ENCODE measurements at regions not wholly inside any gene's neighbourhood (a gene's known extent, or its start where the extent isn't known, plus 50 kb on each side); places are given as distances from the start of the nearest gene placed in this dataset.
"Not testable (repeated sequence)": the region's sequence is repeated elsewhere in the genome, so short reads cannot be mapped to it uniquely, and the experiment has no call there.

DNA sequence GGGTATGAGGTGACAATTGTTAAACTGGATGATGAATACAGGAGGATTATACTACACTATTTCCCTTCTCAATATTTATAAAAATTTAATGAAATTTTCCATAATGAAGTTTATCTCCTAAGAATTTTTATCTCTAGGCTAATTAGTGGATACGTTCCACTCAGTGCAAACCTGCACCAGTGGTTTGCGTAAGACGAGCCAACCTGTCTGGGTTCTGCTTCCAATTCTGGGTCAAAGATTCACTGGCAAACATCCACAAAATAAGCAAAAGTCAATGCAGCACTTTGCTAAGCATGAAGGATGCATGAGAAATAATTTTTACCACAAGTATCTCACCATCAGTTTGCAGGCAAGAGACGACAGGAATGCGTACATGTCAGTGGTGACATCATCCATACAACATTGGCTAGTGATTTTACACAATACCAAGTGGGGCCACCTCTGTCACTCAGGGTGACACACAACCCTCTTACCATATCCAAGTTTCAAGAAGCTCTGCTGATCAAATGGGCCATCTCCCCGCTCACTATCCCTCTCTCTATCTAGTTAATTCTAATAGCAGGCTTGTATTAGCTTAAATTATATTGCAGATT lies 51.7 kb downstream of the FAM50B start:
- FAIRE-seq, result no peak
- DNase-seq (ENCODE audit: low spot score), result no peak

DNA sequence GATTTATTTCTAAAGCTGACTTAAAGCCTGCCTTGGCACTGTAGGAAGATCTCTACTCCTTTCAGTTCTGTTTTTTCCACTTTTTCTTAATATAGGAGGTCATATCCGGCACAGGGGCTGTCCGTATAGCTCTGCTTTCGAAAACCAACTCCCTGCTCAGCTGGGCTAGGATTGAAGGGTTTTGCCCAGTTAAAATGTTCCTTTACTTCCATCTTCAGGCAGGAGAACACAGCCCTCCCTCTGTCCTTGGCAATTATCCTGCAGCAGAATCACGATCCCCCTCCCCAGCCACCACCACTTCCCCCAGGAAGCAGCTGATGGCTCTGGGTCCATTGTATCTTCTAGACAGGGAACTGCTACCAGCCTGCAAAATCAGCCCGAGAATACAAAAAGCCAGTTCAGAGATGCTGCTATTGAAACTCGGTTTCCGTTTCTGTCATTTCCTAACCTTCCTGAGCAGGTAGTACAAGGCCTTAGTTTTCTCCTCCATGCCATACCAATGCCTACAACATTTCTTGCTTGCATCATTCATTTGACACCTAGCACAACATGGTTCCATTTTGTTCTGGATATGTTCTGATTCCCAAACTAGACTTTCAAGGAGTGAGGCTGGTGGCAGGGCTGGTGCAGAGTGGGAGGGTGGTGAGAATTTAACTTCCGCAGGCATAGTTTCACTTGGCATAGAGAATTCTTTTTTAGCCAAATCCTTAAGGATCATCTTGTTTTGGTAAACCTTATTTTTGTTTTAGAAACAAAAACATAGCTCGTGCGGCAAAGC lies 53.9 kb downstream of the FAM50B start:
- DNase-seq (ENCODE audit: low spot score) (no peak), FAIRE-seq (no peak)

DNA sequence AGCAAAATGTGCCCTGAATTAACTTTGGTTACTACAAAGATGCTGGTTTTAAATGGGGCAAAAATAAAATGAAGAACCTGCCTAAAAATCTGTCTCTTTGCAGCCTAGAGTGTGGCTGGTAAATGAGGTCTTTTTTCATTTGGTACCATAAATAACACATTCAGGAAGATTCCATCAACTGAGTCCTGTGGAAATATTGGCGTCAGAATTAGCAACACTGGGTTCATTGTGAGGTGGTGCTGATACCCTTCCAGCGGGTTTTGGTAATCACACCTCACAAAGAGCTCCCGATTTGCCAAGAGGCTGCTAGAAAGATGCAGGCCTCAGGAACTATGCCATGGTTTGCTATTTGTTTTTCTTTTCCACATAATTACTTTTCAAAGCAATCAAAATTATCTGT lies 55.3 kb downstream of the FAM50B start:
- FAIRE-seq (no peak), DNase-seq (ENCODE audit: low spot score) (no peak)

DNA sequence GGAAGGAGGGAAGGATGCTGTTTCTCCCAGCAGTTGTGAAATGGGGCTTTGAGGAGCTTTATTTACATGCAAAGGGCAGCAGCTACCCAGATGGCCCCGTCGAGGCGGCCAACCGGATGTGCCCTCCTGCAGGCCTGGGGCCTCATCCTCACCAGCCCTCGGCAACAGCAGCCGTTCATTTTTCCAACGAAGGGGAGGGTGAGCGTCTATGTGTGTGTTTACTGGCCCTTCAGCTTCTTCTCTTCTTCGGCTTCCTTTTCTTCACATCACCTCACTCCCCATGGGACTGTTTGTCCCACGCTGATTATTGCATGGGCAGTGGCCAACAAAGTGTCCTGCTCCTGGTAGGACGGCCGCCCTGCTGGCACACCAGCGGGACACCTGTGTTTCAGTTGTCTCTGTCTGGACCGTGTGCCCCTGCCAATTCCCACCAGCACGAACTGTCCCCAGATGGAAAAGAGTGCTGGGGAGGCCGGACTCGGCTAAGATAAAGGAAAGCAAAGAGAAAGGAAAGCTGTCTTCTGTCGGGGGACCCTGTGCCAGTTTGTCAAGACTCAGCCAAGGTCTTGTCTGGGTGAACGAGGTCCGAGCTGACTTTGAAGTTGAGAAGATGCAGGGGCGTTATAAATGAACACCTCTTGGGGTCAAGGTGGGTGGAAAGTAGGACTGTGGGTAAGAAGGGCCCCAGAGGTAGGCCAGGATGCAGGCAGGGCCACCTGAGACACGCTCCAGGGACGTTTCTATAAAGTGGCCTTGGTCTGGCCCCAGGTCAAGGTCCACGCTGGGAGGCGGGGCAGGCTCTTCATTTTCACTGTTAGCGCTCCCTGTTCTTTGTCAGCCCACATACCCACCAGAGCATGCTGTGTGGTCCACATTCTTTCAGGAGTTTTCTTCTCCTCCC lies 57.0 kb downstream of the FAM50B start:
- DNase-seq (ENCODE audit: low spot score) (no peak), FAIRE-seq (no peak)

DNA sequence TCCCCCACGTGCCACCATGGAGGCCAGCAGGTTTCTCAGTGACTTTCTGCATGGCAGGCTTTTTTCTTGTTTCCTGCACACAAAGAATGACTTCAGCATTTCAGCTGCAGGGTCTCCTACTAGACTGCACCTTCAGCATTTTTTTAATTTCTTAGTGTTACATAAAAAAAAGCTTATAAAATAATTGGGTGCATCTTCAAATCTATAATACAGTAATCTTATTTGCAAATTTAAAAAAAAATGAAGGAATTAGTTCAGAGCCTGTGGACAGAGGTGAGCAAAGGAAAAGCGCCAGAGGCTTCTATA lies 57.6 kb downstream of the FAM50B start:
- DNase-seq (ENCODE audit: low spot score) (no peak), FAIRE-seq (no peak)

DNA sequence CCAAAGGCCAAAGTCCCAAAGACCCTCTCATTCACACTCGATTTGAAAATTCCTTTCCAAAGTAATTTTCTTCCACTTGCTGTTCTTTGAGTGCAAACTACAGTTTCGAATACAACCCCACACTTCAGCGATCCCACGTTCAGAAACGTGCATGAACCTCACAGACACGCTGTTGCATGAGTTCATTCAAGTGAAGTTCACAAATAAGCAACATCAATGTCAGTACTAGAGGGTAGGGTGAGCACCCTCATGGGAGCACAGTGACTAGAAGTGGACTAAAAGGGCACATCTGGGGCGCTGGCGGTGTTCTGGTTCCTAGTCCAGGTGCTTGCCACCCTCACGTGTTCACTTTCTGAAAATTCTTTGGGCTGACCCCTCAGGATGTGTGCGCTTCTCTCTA lies 59.0 kb downstream of the FAM50B start:
- DNase-seq (ENCODE audit: low spot score) (no peak), FAIRE-seq (no peak)

DNA sequence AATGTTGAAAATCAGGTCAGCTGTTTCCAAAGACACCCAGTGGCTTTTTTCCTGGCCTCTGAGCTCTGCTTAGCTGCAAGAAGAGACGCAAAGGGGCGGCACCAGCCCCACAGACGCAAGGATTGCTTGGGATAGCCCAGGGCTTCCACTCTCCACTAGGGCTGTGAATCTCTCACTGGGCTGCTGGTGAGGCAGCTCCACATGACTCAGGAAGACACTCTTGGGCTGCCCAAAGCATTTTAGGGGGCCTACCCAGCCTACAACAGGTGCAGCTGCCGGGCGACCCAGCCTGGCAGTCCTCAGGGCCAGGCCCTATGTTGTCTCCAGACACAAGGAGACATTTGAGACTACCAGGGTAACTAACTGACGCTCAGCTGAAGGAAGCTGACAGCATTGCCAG lies 59.8 kb downstream of the FAM50B start:
- no peak for DNase-seq (ENCODE audit: low spot score)
- FAIRE-seq, result no peak

DNA sequence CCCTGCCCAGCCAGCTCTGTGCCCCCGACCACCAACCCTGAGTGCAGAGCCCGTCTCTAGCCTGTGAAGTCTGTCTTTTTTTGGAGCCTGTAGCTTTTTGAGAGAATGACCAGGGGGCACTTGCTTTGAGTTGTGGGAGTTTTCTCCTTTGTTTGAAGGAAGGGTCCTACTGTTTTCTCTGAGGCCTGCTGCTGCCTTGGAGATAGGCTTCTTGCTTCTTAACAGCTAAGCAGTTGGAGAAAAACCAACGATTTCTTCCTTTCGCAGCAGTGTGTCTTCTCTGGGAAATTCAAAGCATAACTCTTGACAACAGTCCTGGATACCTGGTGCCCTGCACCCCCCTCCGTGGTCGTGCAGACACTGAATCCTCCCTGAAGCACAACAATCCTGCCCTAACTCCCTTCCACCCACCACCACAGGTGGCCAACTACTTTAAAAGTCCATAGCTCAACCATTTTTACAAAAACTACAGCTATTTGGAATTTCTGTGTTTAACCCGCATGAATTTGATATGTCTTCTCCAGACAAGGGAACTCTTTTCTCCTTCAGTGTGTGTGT lies 61.0 kb downstream of the FAM50B start:
- FAIRE-seq, result no peak
- no peak for DNase-seq (ENCODE audit: low spot score)

DNA sequence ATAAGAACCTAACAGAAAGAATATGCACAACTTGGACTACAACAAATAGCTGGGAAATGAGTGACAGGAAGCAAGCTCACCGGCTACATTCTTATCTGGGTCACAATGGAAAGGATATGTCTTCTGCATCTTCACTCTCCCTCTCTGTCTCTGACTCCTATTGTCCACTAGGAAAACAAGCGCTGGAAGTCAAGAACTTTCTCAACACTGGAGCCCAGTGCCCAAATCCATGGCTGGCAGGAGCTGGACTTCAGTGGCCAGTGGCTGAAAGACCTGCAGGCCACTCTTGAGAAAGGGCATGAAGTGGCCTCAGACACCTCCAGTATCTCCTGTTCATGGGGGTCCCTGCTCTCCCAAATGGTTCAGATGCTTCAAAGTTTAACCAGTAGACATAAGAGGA lies 62.0 kb downstream of the FAM50B start:
- DNase-seq (ENCODE audit: low spot score) (no peak), FAIRE-seq (no peak)

DNA sequence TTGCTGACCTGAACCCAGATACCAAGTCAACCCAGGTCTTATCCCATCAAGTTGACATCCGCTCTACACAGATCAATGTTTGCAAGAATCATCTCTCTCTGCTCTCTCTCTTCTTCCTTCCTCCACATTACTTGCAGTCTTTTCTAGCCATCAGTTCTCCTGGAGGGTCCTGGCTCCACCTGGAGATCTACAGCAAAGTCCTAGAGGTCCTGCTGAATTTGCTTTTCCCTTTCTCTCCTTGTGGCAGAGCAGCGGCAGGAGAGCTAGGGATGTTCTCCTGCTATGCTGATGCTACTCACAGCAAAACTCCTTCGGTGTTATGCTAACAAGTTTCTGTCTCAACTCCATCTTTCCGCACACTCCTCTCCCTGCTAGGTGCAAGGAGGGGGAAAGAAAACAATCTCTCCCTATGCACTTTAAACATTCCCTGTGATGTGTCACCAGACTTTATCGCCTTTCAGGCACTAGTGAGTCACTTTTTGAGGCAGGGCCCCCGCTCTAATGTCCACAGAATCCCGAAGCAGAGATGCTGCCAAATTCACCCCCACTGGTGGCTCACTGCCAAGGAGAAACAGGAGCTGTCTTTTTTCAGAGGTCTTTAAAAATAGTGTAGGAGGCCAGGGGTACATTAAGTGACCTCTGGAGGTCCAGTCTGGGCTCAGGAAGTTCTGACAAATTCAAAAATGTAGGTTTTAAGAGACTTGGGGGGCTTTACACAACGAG lies 62.6 kb downstream of the FAM50B start:
- peak; percentile 90 for FAIRE-seq
- peak; percentile 89 for DNase-seq (ENCODE audit: low spot score)

DNA sequence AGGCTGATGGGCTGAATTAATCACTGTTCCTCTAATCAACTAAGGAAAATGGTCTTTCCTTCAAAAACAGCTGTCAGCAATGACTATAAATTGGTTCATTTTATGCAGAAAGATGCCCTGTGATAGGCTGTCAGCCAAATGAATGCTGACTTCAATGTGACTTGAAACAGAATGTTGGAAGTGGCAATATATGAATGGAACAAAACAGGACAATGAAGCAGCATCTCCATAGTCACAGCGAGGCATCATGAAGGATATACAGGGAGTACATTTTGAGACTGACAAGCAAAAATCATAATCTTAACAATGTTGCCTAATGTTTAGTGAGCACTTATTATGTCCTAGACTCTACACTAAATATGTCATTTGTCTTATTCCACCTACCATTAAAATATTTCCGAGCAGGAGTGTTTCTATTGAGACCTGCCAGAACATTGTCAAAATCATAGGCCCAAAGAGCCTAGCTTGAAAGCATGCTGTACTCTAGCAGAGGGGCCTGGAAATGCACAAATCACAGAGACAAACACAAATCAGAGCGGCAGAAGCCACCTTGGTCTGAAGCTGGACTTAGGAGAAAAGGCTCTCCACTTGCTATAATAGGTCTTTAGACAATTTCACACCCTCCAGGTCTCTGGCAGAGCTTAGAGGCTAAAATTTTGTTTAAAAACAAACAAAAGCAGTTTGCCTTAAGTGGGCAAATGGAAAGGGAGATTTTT lies 63.3 kb downstream of the FAM50B start:
- no peak for FAIRE-seq
- no peak for DNase-seq (ENCODE audit: low spot score)

DNA sequence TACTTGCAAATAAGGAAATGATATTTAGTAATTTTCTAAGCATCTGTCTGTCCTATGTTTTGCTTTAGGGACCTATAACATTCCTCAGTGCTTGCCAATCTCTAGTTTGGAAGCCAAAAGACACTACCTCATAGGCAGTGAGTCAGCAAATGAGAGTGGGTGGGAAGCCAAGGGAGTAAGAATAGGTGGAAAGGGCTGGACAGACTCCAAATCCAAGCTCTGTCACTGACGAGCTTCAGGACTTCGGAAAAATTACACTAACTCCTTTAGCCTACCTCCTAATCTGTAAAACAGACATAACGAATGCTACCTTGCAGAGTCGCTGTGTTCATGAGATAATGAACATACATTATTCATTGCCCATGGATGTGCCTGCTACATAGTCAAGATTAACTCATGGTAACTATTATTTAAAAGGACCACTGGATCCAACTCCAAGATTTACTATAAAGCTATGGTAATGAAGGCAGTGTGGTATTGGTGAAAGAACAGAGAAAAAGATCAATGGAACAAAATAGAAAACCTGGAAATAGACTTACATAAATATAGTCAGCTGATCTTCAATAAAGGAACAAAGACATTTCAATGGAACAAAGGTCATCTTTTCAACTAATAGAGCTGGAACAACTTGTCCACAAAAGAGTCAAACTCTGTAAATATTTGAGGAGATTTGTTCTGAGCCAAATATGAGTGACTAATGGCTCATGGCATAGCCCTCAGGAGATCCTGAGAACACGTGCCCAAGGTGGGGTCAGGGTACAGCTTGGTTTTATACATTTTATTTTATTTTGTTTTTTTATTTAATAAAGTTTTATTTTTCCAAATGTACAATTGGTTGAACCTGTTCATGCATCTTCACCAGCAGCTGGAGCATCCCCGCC lies 64.1 kb downstream of the FAM50B start:
- FAIRE-seq, result peak; percentile 89

DNA sequence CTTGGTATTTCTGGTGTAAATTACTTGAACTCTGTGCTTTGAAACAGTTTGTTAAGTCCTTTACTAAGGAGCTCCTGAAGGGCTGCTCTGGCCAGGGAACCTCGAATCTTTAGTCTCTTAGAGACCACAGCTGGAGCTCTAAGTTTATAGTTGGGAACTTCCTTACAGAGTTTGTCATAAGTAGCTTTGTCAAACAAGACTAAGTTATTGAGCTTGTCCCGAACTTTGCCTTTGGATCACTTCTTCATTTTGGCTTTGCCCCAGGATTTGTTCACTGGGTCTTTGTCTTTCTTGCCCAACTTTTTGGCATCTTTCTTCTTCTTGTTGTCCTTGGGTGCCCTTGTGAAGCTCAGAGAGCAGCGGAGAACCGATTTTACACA lies 64.8 kb downstream of the FAM50B start:
- DNase-seq (ENCODE audit: low spot score) (no peak), FAIRE-seq (no peak)

More for the DNA sequence above, 64.1 kb downstream of the FAM50B start:
- peak; percentile 90 for DNase-seq (ENCODE audit: low spot score)

DNA sequence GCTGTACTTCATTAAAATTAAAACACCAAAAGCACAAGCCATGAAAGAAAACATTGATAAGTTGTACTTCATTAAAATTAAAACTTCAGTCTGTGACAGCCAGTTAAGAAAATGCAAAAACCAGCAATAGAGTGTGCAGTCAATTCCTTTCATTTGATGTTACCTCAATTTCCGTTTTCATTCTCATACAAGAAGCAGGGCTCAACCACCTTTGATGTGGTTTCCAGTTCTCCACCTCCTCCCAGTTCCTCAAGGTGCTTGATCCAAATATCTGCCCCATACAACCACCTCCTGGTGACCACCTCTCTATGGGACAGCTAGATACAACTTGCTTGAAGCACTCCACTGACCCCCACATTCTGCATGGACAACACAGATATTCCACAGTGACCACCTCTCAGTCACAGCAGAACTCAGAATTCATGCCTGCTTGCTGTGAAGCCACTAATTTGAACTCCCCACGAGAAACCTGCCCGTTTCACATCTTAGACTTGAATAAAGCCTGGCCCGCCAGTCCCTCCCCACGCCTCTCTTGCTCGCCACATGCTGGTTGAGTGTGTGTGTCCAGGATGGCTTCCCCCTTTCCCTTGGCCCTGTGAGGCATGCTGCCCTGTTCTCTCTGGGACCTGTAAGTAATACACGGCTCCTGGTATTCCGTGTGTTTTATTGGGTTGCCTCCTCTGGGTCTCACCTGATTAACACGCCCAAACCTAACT lies 66.1 kb downstream of the FAM50B start:
- no peak for DNase-seq (ENCODE audit: low spot score)
- no peak for FAIRE-seq

DNA sequence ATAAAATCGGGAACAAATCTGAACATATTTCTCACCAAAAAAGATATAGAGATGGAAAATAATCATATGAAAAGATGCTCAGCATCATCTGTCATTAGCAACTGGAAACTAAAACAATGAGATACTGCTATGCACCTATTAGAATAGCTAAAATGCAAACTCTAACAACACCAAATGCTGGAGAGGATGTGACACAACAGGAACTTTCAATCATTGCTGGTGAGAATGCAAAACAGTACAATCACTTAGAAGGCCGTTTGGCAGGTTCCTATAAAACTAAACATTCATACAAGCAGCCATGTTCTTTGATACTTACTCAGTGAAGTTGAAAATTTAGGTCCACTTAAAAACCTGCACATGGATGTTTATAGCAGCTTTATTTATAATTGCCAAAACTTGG lies 67.0 kb downstream of the FAM50B start:
- FAIRE-seq, result no peak
- no peak for DNase-seq (ENCODE audit: low spot score)

DNA sequence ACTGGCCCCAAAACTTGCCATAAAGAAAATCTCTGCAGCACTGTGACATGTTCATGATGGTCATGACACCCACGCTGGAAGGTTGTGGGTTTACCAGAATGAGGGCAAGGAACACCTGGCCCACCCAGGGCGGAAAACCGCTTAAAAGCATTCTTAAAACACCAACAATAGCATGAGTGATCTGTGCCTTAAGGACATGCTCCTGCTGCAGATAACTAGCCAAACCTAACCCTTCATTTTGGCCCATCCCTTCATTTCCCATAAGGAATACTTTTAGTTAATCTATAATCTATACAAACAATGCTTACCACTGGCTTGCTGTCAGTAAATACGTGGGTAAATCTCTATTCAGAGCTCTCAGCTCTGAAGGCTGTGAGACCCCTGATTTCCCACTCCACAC lies 67.6 kb downstream of the FAM50B start:
- not testable (repeated sequence) for DNase-seq (ENCODE audit: low spot score); FAIRE-seq

DNA sequence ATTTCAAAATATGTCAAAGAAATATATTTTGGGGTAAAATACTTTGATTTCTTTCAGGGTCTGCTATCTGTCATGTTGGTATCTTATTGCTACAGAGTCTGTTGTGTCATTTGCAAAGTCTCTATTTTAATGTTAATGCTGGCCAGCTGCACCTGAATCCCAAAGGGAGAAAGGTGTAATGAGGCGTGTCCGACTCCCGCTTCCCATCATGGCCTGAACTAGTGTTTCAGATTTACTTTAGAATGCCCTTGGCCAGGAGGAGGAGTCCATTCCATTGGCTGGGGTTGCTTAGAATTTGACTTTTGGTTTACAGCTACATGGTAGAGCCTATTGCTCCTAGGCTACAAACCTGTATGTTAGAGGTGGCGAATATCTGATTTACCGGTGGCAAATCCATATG lies 69.3 kb downstream of the FAM50B start:
- FAIRE-seq, result no peak
- no peak for DNase-seq (ENCODE audit: low spot score)

DNA sequence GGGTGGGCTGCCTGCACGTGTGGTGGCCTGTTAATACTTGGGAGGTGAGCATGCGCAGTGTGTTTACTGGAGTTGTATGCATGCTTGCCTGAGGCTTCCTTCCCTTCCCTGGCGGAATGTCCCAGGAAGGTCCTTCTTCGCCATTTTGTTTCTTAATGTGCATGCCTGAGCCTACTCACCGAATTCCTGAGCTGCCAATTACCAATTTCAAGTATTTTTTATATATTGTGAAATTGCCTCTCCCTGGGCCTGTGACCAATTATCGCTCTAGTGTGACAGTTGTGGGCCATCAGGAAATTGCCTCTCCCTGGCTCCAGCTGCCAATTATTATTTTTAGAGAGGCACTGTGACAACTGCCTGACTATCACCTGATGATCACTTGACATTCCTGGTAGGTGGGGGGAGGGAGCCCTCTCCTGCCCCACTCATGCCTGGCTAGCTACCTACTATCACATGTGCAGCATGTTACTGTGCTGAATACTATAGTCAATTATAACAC lies 70.0 kb downstream of the FAM50B start:
- DNase-seq (ENCODE audit: low spot score), result peak; percentile 66
- FAIRE-seq, result no peak

DNA sequence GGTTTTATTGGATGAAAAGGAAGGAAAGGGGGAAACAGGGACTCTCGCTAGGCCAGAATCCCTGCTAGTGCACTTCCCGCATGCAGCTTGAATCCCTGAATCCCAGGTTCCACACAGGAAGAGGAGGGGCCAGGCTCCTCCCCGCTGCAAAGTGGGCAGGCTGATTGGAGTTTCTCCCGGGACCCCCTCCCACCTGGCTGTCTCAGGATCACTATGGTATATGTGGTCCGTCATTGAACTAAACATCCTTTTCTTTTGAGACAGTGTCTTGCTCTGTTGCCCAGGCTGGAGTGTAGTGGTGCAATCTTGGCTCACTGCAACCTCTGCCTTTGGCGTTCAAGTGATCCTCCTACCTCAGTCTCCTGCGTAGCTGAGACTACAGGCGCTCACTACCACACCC lies 70.7 kb downstream of the FAM50B start:
- FAIRE-seq, result no peak
- DNase-seq (ENCODE audit: low spot score), result no peak
